SK-N-SH (cell line): ENCODE measurements at regions not wholly inside any gene's neighbourhood (a gene's known extent, or its start where the extent isn't known, plus 50 kb on each side); places are given as distances from the start of the nearest gene placed in this dataset.
A peak's percentile ranks its signal among the peaks of the same experiment; 100 is the strongest.

Source experiments
- CTCF ChIA-PET: fragments of 300-600, 350-600 bp; formaldehyde crosslinking; extraction: SDS; loops from one replicate; lab custom pipeline; 2021; lab: Yijun Ruan, JAX
- POLR2A ChIA-PET: fragments of 350-600 bp; sonication (Branson Sonifier 250); formaldehyde crosslinking; extraction: SDS; loops from one replicate; lab custom pipeline; 2020; ENCODE audit warnings: antibody characterized with exemption, inconsistent platforms; lab: Yijun Ruan, JAX
- DNase-seq: peaks from one replicate; pipeline ENCODE4 v3.0.0; 2012
- H2AFZ ChIP-seq: fragments of 200-600 bp; sonication (generic); 2 replicates; pipeline ENCODE4 v1.8.1; 2016; ENCODE audit warnings: antibody characterized with exemption, mild to moderate bottlenecking, low read depth
- H3F3A ChIP-seq: fragments of 200-600 bp; sonication (generic); replicated peaks from 2 replicates; pipeline ENCODE3; 2016; ENCODE audit warnings: antibody characterized with exemption, mild to moderate bottlenecking; ENCODE audit not compliant: insufficient read depth
- H3K27ac ChIP-seq, 2 experiments: fragments of 200-500 bp in 1 of 2; fragments of 200-600 bp in 1 of 2; sonication (Bioruptor generic) in 1 of 2; sonication (generic), shearing (Covaris generic) in 1 of 2; 2 replicates each; pipeline versions ENCODE4 v1.5.1 to v1.6.1; 2014 to 2016; ENCODE audit warnings: low read depth in 2 of 2, inconsistent platforms in 1 of 2, low read length in 1 of 2, mild to moderate bottlenecking in 1 of 2, mixed read lengths in 1 of 2
- H3K27me3 ChIP-seq: fragments of 200-600 bp; sonication (generic), shearing (Covaris generic); 2 replicates; pipeline ENCODE4 v1.6.1; 2016; ENCODE audit warnings: mixed run types; ENCODE audit not compliant: insufficient read depth
- H3K36me3 ChIP-seq, 2 experiments: fragments of 200-500 bp in 1 of 2; fragments of 200-600 bp in 1 of 2; sonication (Bioruptor generic) in 1 of 2; sonication (generic) in 1 of 2; replicated peaks in 1 of 2; 2 replicates each; pipeline versions ENCODE3 to v1.5.1; 2014 to 2016; ENCODE audit warnings: low read length in 1 of 2, mild to moderate bottlenecking in 1 of 2; ENCODE audit not compliant: insufficient read depth in 2 of 2, control insufficient read depth in 1 of 2
- H3K4me1 ChIP-seq, 2 experiments: fragments of 200-500 bp in 1 of 2; fragments of 200-600 bp in 1 of 2; sonication (Bioruptor generic) in 1 of 2; sonication (generic), shearing (Covaris generic) in 1 of 2; 2 replicates each; pipeline versions ENCODE4 v1.5.1 to v1.6.1; 2014 to 2016; ENCODE audit warnings: low read depth in 1 of 2, low read length in 1 of 2, mixed run types in 1 of 2; ENCODE audit not compliant: insufficient read depth in 2 of 2, control insufficient read depth in 1 of 2
- H3K4me2 ChIP-seq: fragments of 200-600 bp; sonication (generic), shearing (Covaris generic); 2 replicates; pipeline ENCODE4 v1.6.1; 2017; ENCODE audit warnings: mixed run types
- H3K4me3 ChIP-seq, 2 experiments: fragments of 200-500 bp in 1 of 2; fragments of 200-600 bp in 1 of 2; sonication (Bioruptor generic) in 1 of 2; sonication (generic), shearing (Covaris generic) in 1 of 2; 2 replicates each; pipeline versions ENCODE4 v1.5.1 to v1.8.1; 2014 to 2016; ENCODE audit warnings: low read depth in 2 of 2, inconsistent platforms in 1 of 2, low read length in 1 of 2, mild to moderate bottlenecking in 1 of 2, mixed read lengths in 1 of 2, moderate library complexity in 1 of 2
- H3K79me2 ChIP-seq: fragments of 200-600 bp; sonication (generic); 2 replicates; pipeline ENCODE4 v1.8.1; 2017; ENCODE audit warnings: mild to moderate bottlenecking; ENCODE audit not compliant: insufficient read depth
- H3K9ac ChIP-seq: fragments of 200-600 bp; sonication (generic); 2 replicates; pipeline ENCODE4 v1.6.1; 2017; ENCODE audit warnings: mixed run types
- H3K9me2 ChIP-seq: fragments of 200-600 bp; sonication (generic); 2 replicates; pipeline ENCODE4 v1.6.1; 2017; ENCODE audit warnings: mixed run types
- H3K9me3 ChIP-seq: fragments of 200-600 bp; sonication (generic); 2 replicates; pipeline ENCODE4 v1.6.1; 2017; ENCODE audit warnings: mixed run types, mild to moderate bottlenecking, moderate library complexity
- H4K20me1 ChIP-seq: fragments of 200-600 bp; sonication (generic); 2 replicates; pipeline ENCODE4 v1.6.1; 2017; ENCODE audit warnings: mild to moderate bottlenecking, mixed run types; ENCODE audit not compliant: insufficient read depth
- CHD2 ChIP-seq: fragments of 150-350 bp; IDR thresholded peaks from 2 replicates; pipeline ENCODE4 v1.6.1; 2018; ENCODE audit warnings: low read length; ENCODE audit not compliant: partially characterized antibody
- ELF1 ChIP-seq: IDR thresholded peaks from 2 replicates; pipeline ENCODE4 v1.4.0; 2012
- EP300 ChIP-seq, 2 experiments: IDR thresholded peaks; 2 replicates each; pipeline versions ENCODE4 v1.4.0 to v1.6.1; 2012; ENCODE audit warnings: borderline replicate concordance in 1 of 2, low read depth in 1 of 2, low read length in 1 of 2
- FOSL2 ChIP-seq: IDR thresholded peaks from 2 replicates; pipeline ENCODE4 v1.4.0; 2012; ENCODE audit warnings: low read depth, mild to moderate bottlenecking, moderate library complexity, borderline replicate concordance
- GABPA ChIP-seq: IDR thresholded peaks from 2 replicates; pipeline ENCODE4 v1.4.0; 2012; ENCODE audit warnings: low read depth, mild to moderate bottlenecking
- GATA2 ChIP-seq: sonication (generic); formaldehyde crosslinking; IDR thresholded peaks from 2 replicates; pipeline ENCODE4 v1.5.0; 2020; ENCODE audit warnings: mild to moderate bottlenecking, missing genetic modification reagents
- JUND ChIP-seq: IDR thresholded peaks from 2 replicates; pipeline ENCODE4 v1.4.0; 2012
- MAX ChIP-seq: IDR thresholded peaks from 2 replicates; pipeline ENCODE4 v1.4.0; 2012; ENCODE audit warnings: low read depth
- MEF2A ChIP-seq: IDR thresholded peaks from 2 replicates; pipeline ENCODE4 v1.4.0; 2012; ENCODE audit warnings: low read depth, borderline replicate concordance
- MXI1 ChIP-seq: IDR thresholded peaks from 2 replicates; pipeline ENCODE4 v1.6.1; 2012; ENCODE audit warnings: mild to moderate bottlenecking, low read depth, low read length, improper control_type of control experiment
- NFIC ChIP-seq: IDR thresholded peaks from 2 replicates; pipeline ENCODE4 v1.4.0; 2012; ENCODE audit warnings: borderline replicate concordance
- RCOR1 ChIP-seq: fragments of 150-350 bp; IDR thresholded peaks from 2 replicates; pipeline ENCODE4 v1.6.1; 2017; ENCODE audit warnings: antibody characterized with exemption, low read length
- REST ChIP-seq: IDR thresholded peaks from 2 replicates; pipeline ENCODE4 v1.6.1; 2012; ENCODE audit warnings: mild to moderate bottlenecking, low read depth, low read length, moderate library complexity
- RXRA ChIP-seq: IDR thresholded peaks from 2 replicates; pipeline ENCODE4 v1.4.0; 2012; ENCODE audit warnings: low read depth, mild to moderate bottlenecking, borderline replicate concordance
- SMC3 ChIP-seq: IDR thresholded peaks from 2 replicates; pipeline ENCODE4 v1.6.1; 2012; ENCODE audit warnings: low read depth, low read length, improper control_type of control experiment
- TAF1 ChIP-seq: IDR thresholded peaks from 2 replicates; pipeline ENCODE4 v1.6.1; 2012; ENCODE audit warnings: low read depth, mild to moderate bottlenecking, low read length, moderate library complexity, borderline replicate concordance
- TCF12 ChIP-seq: IDR thresholded peaks from 2 replicates; pipeline ENCODE4 v1.4.0; 2012
- ZBTB33 ChIP-seq: IDR thresholded peaks from 2 replicates; pipeline ENCODE4 v1.4.0; 2012; ENCODE audit warnings: low read depth, borderline replicate concordance
- WGBS: methylation state at CpG from one replicate; pipeline ENCODE4 v1.1.6; 2017; ENCODE audit warnings: low lambda C conversion rate; 5-methylcytosine and 5-hydroxymethylcytosine counted together
- TF ChIP-seq, protein P1 (sequence below): fragments of 150-350 bp; IDR thresholded peaks from 2 replicates; pipeline ENCODE4 v1.6.1; 2017; ENCODE audit warnings: antibody characterized with exemption, low read length, low read depth, borderline replicate concordance
- TF ChIP-seq, protein P2 (sequence below): IDR thresholded peaks from 2 replicates; pipeline ENCODE4; 2012

DNA sequence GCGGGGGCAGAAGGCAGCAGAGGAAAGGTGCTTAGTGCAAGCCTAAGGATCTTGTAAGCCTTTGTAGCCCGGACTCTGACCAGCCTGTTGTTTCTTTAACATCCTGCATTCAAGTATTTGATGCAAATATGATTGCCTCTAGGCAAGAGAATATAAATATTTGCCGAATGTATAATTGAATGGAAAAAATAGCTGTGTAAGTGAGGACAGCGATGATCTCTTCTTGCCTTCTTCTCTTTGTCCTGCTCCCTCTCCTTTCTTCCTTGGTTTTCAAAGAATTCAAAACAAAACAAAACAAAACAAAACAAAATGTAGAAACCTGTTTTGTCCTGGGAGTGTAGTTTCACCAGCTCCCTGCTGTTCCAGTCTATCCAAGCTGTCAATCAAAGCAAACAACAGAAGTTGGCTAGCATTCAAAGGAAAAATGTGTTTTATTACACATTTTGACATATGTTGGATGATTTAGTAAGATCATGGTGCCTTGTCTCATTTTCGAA is 74.9 kb upstream of the CPM start (continued):
- no peak for TF ChIP-seq REST
- TF ChIP-seq CHD2 = no peak
- TF ChIP-seq JUND = 0 out of 2 replicates have a peak, but pooled peaks have one; percentile 5
- TF ChIP-seq FOSL2 = no peak
- TF ChIP-seq TCF12 = peak; percentile 34; the same call in 1 of the 2 replicates
- no peak for TF ChIP-seq GATA2 (CRISPR knock-in tag)
- no peak for TF ChIP-seq EP300 (IDR thresholded peaks at IDR 0.05; ENCODE audit: borderline replicate concordance in 1 of 2, low read depth in 1 of 2, low read length in 1 of 2)
- no peak for TF ChIP-seq TAF1
- no peak for TF ChIP-seq MXI1
- TF ChIP-seq RCOR1 = no peak
- no peak for TF ChIP-seq ELF1

DNA sequence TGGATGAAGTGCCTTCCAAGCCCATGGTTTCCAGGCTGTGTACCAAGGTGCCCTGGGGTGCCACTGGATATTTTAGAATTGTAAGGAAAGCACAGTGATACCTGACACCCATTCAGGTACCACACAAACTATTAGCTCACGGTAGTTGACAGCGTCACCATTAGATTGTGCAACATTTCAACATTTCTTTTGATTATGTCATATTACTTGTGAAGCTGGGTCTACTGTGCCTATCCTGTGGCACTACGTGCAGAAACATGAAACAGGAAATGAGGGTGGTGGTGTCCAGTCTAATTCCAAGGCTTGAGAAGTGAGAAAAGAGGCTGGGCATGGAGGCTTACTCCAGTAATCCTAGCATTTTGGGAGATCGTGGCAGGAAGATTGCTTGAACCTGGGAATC is 75.5 kb upstream of the CPM start:
- WGBS = 59% methylated on average over 4 of the region's 4 CpGs
- no peak overlapping the region for H3K9ac ChIP-seq
- H3F3A ChIP-seq = no peaks in the 10 kb centered on the region
- no peaks in the 10 kb centered on the region for H3K27me3 ChIP-seq
- no peak overlapping the region for H3K4me3 ChIP-seq
- no peak for DNase-seq
- ChIA-PET POLR2A (no interaction called here), CTCF (no interaction called here)
- H4K20me1 ChIP-seq = no peaks in the 10 kb centered on the region
- TF ChIP-seq MEF2A (no peak), TCF12 (no peak), GATA2 (CRISPR knock-in tag) (no peak)
- H3K9me2 ChIP-seq = no peaks in the 10 kb centered on the region
- H3K4me2 ChIP-seq = no peak overlapping the region
- H3K79me2 ChIP-seq = no peaks in the 10 kb centered on the region
- H2AFZ ChIP-seq = no peak overlapping the region
- no peaks in the 10 kb centered on the region for H3K9me3 ChIP-seq
- no peaks in the 10 kb centered on the region for H3K36me3 ChIP-seq
- H3K4me1 ChIP-seq = peaks cover 0 to 12% of the 10 kb centered on the region in 2 experiments; a peak in 1 of 4 replicates
- no peak overlapping the region; a peak in 1 of 4 replicates for H3K27ac ChIP-seq

DNA sequence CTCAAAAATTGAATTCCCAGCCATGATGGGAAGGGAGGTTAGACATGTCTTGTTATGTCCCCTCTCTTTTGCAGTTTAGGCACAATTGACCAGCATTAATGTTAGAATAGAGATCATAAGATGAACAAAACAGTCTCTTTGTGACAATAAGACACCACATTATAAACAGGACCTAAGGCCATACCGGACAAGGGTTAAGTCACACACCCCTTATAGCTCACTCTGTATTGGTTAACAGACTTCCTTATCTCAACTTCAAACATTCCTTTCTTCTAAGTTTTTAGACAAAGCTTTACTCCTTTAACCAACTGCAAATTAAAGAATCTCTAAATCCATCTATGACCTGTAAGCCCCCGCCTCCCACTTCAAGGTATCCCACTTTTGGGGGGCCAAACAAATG is 81.1 kb upstream of the CPM start:
- H3F3A ChIP-seq = no peaks in the 10 kb centered on the region
- no peaks in the 10 kb centered on the region for H3K27me3 ChIP-seq
- no peak overlapping the region for H2AFZ ChIP-seq
- no peaks in the 10 kb centered on the region for H3K4me1 ChIP-seq
- no peaks in the 10 kb centered on the region for H3K36me3 ChIP-seq
- H3K4me2 ChIP-seq = no peak overlapping the region
- no peaks in the 10 kb centered on the region for H4K20me1 ChIP-seq
- ChIA-PET CTCF (no interaction called here), POLR2A (no interaction called here)
- no peaks in the 10 kb centered on the region for H3K79me2 ChIP-seq
- no peak overlapping the region for H3K9ac ChIP-seq
- no peak for DNase-seq
- H3K4me3 ChIP-seq = no peak overlapping the region
- 45% methylated on average over 2 of the region's 2 CpGs for WGBS
- no peaks in the 10 kb centered on the region for H3K9me2 ChIP-seq
- H3K27ac ChIP-seq = no peak overlapping the region
- H3K9me3 ChIP-seq = no peaks in the 10 kb centered on the region
- TF ChIP-seq MAX = no peak
- TF ChIP-seq GABPA = no peak
- TF ChIP-seq ZBTB33 = no peak
- TF ChIP-seq JUND = no peak
- TF ChIP-seq, protein P1, sequence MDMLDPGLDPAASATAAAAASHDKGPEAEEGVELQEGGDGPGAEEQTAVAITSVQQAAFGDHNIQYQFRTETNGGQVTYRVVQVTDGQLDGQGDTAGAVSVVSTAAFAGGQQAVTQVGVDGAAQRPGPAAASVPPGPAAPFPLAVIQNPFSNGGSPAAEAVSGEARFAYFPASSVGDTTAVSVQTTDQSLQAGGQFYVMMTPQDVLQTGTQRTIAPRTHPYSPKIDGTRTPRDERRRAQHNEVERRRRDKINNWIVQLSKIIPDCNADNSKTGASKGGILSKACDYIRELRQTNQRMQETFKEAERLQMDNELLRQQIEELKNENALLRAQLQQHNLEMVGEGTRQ = no peak
- TF ChIP-seq SMC3 = no peak
- TF ChIP-seq MXI1 = no peak
- no peak for TF ChIP-seq RXRA
- TF ChIP-seq, protein P2, sequence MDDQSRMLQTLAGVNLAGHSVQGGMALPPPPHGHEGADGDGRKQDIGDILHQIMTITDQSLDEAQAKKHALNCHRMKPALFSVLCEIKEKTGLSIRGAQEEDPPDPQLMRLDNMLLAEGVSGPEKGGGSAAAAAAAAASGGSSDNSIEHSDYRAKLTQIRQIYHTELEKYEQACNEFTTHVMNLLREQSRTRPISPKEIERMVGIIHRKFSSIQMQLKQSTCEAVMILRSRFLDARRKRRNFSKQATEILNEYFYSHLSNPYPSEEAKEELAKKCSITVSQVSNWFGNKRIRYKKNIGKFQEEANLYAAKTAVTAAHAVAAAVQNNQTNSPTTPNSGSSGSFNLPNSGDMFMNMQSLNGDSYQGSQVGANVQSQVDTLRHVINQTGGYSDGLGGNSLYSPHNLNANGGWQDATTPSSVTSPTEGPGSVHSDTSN = no peak
- TF ChIP-seq NFIC = no peak
- TF ChIP-seq GATA2 (CRISPR knock-in tag) = no peak
